ENCODE measurements at regions not wholly inside any gene's neighbourhood (a gene's known extent, or its start where the extent isn't known, plus 50 kb on each side); places are given as distances from the start of the nearest gene placed in this dataset.
"Not testable (repeated sequence)": the region's sequence is repeated elsewhere in the genome, so short reads cannot be mapped to it uniquely, and the experiment has no call there.

- H3K4me3 ChIP-seq (ENCODE audit: control insufficient read depth, low read depth, low read length) = no peak overlapping the region
- no peak for DNase-seq (ENCODE audit: low read depth)
- no peak for TF ChIP-seq CTCF (IDR thresholded peaks at IDR 0.05; ENCODE audit: control insufficient read depth, insufficient read depth, low read depth, low read length, missing control alignments)
Measured at GRCh38 chr3:177464392-177465256, 267.3 kb upstream of the TBL1XR1 start.

GRCh38 chr3:177465257-177465642 is 268.0 kb upstream of the TBL1XR1 start:
- no peak for DNase-seq (ENCODE audit: low read depth)
- TF ChIP-seq CTCF (IDR thresholded peaks at IDR 0.05; ENCODE audit: control insufficient read depth, insufficient read depth, low read depth, low read length, missing control alignments) = no peak
- no peak overlapping the region for H3K4me3 ChIP-seq (ENCODE audit: control insufficient read depth, low read depth, low read length)

- no peak for TF ChIP-seq CTCF (IDR thresholded peaks at IDR 0.05; ENCODE audit: control insufficient read depth, insufficient read depth, low read depth, low read length, missing control alignments)
- no peak for DNase-seq (ENCODE audit: low read depth)
- no peak overlapping the region for H3K4me3 ChIP-seq (ENCODE audit: control insufficient read depth, low read depth, low read length)
Measured at GRCh38 chr3:177466074-177466473, 268.8 kb upstream of the TBL1XR1 start.

- not testable (repeated sequence) for DNase-seq (ENCODE audit: low read depth); H3K4me3 ChIP-seq (ENCODE audit: control insufficient read depth, low read depth, low read length)
Measured at GRCh38 chr3:177466622-177467021, 269.3 kb upstream of the TBL1XR1 start.

GRCh38 chr3:177467247-177467985 is 270.1 kb upstream of the TBL1XR1 start:
- TF ChIP-seq CTCF (IDR thresholded peaks at IDR 0.05; ENCODE audit: control insufficient read depth, insufficient read depth, low read depth, low read length, missing control alignments) = no peak
- H3K4me3 ChIP-seq (ENCODE audit: control insufficient read depth, low read depth, low read length) = no peak overlapping the region
- no peak for DNase-seq (ENCODE audit: low read depth)

GRCh38 chr3:177468331-177468730 is 271.0 kb upstream of the TBL1XR1 start:
- TF ChIP-seq CTCF (IDR thresholded peaks at IDR 0.05; ENCODE audit: control insufficient read depth, insufficient read depth, low read depth, low read length, missing control alignments) = no peak
- no peak overlapping the region for H3K4me3 ChIP-seq (ENCODE audit: control insufficient read depth, low read depth, low read length)
- DNase-seq (ENCODE audit: low read depth) = peak; percentile 94

- no peak overlapping the region for H3K4me3 ChIP-seq (ENCODE audit: control insufficient read depth, low read depth, low read length)
- DNase-seq (ENCODE audit: low read depth) = peak; percentile 46
- no peak for TF ChIP-seq CTCF (IDR thresholded peaks at IDR 0.05; ENCODE audit: control insufficient read depth, insufficient read depth, low read depth, low read length, missing control alignments)
Measured at GRCh38 chr3:177468816-177469215, 271.5 kb upstream of the TBL1XR1 start.
